Breast epithelium (tissue), 4 donors: ENCODE measurements at regions not wholly inside any gene's neighbourhood (a gene's known extent, or its start where the extent isn't known, plus 50 kb on each side); places are given as distances from the start of the nearest gene placed in this dataset.

ENCODE experiments used
- DNase-seq, 2 donors: peaks; one replicate each; pipeline ENCODE4 v3.0.0-alpha.2; 2019; ENCODE audit warnings: low spot score in 2 of 2
- H3K27ac ChIP-seq, 2 donors: fragments of 200-600 bp; sonication (generic) in 1 of 2; one replicate each; pipeline ENCODE4 v1.5.1; 2016 to 2019; ENCODE audit warnings: mild to moderate bottlenecking in 1 of 2
- H3K27me3 ChIP-seq, 2 donors: fragments of 200-600 bp; sonication (generic) in 1 of 2; one replicate each; pipeline versions ENCODE4 v1.5.1 to v1.6.0; 2017 to 2019; ENCODE audit warnings: control low read depth in 1 of 2, mild to moderate bottlenecking in 1 of 2
- H3K36me3 ChIP-seq: fragments of 200-600 bp; one replicate; pipeline ENCODE4 v1.5.1; 2019
- H3K4me1 ChIP-seq, 2 donors: fragments of 200-600 bp; sonication (generic); one replicate each; pipeline ENCODE4 v1.5.1; 2016 to 2019; ENCODE audit warnings: control low read depth in 1 of 2
- H3K4me3 ChIP-seq, 3 donors: fragments of 200-600 bp; sonication (generic); 1 replicate in 2 of 3; 2 replicates in 1 of 3; pipeline ENCODE4 v1.5.1; 2016 to 2019; ENCODE audit warnings: mild to moderate bottlenecking in 3 of 3, moderate library complexity in 2 of 3
- H3K9me3 ChIP-seq, 2 donors: fragments of 200-600 bp; sonication (generic) in 1 of 2; one replicate each; pipeline ENCODE4 v1.5.1; 2016 to 2019; ENCODE audit warnings: control low read depth in 1 of 2
- POLR2A ChIP-seq: fragments of 450-650 bp; IDR thresholded peaks from one replicate; pipeline ENCODE4 v1.6.1; 2016; ENCODE audit warnings: antibody characterized with exemption, mild to moderate bottlenecking, moderate library complexity
- POLR2AphosphoS5 ChIP-seq, 3 donors: sonication (generic); formaldehyde crosslinking; IDR thresholded peaks; one replicate each; pipeline ENCODE4 v1.6.1; 2017; ENCODE audit warnings: antibody characterized with exemption in 3 of 3
- intact Hi-C: fragments of 100-400 bp; cut with DNase I; formaldehyde crosslinking; loops from one replicate; pipeline ENCODE4 v1.15.1; 2023; ENCODE audit warnings: low total_unique reads
- TF ChIP-seq, protein P1 (sequence below), 3 donors: fragments of 450-650 bp; IDR thresholded peaks; one replicate each; pipeline ENCODE4 v1.5.1; 2016 to 2017; ENCODE audit warnings: antibody characterized with exemption in 3 of 3, mild to moderate bottlenecking in 3 of 3, moderate library complexity in 3 of 3

DNA sequence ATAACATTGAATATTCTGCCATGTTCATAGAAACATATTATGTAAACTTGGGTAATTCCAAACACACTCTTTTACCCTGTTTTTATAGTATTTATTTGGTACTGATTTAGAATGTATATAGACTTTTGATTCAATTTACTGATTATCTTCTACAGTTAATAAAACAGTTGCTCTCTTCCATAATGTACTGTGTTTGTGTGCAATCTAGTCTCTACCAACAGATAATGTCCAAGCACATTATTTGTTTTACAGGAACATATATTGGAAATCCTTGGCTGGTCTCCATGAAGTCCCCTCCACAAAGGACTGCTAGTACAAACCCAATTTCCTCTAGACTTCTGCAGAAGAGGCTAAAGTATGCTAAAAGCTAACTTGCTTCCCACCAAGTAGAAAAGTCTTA, 386.6 kb downstream of the RND3 start:
- Histone ChIP-seq H3K27me3 (no peaks in the 10 kb centered on the region), H3K4me1 (peaks cover 0 to 7% of the 10 kb centered on the region in 2 donors), H3K4me3 (no peak overlapping the region), H3K27ac (no peak overlapping the region), H3K36me3 (no peaks in the 10 kb centered on the region), H3K9me3 (no peaks in the 10 kb centered on the region)
- intact Hi-C loops: no loop called here
- no peak for DNase-seq
- TF ChIP-seq POLR2AphosphoS5 (IDR thresholded peaks at IDR 0.05) (no peak), POLR2A (no peak)
- TF ChIP-seq, protein P1, sequence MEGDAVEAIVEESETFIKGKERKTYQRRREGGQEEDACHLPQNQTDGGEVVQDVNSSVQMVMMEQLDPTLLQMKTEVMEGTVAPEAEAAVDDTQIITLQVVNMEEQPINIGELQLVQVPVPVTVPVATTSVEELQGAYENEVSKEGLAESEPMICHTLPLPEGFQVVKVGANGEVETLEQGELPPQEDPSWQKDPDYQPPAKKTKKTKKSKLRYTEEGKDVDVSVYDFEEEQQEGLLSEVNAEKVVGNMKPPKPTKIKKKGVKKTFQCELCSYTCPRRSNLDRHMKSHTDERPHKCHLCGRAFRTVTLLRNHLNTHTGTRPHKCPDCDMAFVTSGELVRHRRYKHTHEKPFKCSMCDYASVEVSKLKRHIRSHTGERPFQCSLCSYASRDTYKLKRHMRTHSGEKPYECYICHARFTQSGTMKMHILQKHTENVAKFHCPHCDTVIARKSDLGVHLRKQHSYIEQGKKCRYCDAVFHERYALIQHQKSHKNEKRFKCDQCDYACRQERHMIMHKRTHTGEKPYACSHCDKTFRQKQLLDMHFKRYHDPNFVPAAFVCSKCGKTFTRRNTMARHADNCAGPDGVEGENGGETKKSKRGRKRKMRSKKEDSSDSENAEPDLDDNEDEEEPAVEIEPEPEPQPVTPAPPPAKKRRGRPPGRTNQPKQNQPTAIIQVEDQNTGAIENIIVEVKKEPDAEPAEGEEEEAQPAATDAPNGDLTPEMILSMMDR (IDR thresholded peaks at IDR 0.05): no peak

DNA sequence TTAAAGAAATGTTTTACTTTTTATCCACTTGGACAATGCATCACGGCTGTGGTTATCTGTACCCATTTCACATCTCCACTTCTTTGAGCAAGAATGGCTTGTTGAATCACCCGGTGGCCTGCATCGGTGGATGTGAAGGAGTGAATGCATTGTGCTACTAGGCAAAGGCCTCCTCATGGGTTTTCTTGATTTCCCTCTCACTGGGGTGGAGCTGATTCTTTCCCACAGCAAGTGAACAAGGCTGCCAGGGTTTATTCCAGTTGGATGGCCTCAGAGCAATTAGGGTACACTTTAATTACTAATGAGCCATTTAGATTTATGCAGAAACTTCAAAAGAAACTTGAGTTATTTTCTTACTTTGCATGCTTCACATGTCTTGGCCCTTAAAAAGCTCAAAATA, 387.1 kb downstream of the RND3 start:
- intact Hi-C loops: no loop called here
- Histone ChIP-seq H3K4me3 (no peak overlapping the region), H3K4me1 (peaks cover 0 to 7% of the 10 kb centered on the region in 2 donors), H3K9me3 (no peaks in the 10 kb centered on the region), H3K27me3 (no peaks in the 10 kb centered on the region), H3K36me3 (no peaks in the 10 kb centered on the region), H3K27ac (no peak overlapping the region)
- TF ChIP-seq, protein P1 (IDR thresholded peaks at IDR 0.05): no peak
- TF ChIP-seq POLR2A (no peak), POLR2AphosphoS5 (IDR thresholded peaks at IDR 0.05) (no peak)
- no peak for DNase-seq

GRCh38 chr2:150099805-150100204, 387.7 kb downstream of the RND3 start:
- TF ChIP-seq POLR2A (no peak), POLR2AphosphoS5 (IDR thresholded peaks at IDR 0.05) (no peak)
- TF ChIP-seq, protein P1 (IDR thresholded peaks at IDR 0.05): no peak
- no peak for DNase-seq
- Histone ChIP-seq H3K36me3 (no peaks in the 10 kb centered on the region), H3K4me3 (no peak overlapping the region), H3K27me3 (no peaks in the 10 kb centered on the region), H3K27ac (no peak overlapping the region), H3K4me1 (peaks cover 0 to 7% of the 10 kb centered on the region in 2 donors), H3K9me3 (no peaks in the 10 kb centered on the region)
- intact Hi-C loops: no loop called here

DNA sequence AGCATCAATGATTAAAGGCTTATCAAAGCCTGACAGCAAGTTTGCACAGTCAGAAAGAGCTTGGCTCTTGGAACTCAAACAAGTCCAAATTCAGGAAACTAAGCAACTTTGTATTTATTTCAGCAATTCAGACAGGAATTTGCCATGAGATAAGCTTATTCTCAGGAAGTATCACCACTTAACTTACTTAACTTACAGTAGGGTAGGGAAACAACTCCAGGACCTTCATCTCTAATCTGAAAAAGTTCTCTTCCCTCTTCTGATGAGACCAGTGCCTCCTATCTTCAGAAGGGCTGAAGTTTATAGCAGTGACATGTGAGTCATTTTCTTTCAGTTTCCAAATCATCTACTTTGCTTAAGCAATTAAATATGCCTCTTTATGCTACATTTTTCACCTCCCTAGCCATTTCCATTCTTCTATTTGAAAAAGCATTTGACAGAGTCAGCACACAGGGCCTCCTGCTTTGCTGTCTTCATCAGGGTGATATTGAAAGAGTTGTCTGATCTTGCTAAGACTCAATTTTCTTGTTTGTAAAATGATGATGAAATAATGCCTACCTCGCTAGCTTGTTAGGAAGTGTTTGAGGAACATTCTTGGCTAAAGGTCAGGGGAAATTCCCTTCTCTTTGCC, 389.5 kb downstream of the RND3 start:
- Histone ChIP-seq H3K27me3 (no peaks in the 10 kb centered on the region), H3K36me3 (no peaks in the 10 kb centered on the region), H3K4me1 (peaks cover 0 to 7% of the 10 kb centered on the region in 2 donors), H3K4me3 (no peak overlapping the region), H3K9me3 (no peaks in the 10 kb centered on the region), H3K27ac (peak overlapping the region; percentile 12 to 28)
- intact Hi-C loops: no loop called here
- no peak for DNase-seq
- TF ChIP-seq POLR2A (no peak), POLR2AphosphoS5 (IDR thresholded peaks at IDR 0.05) (no peak)
- TF ChIP-seq, protein P1 (IDR thresholded peaks at IDR 0.05): no peak

GRCh38 chr2:150097402-150097801, 390.1 kb downstream of the RND3 start:
- Histone ChIP-seq H3K36me3 (no peaks in the 10 kb centered on the region), H3K4me1 (peaks cover 0 to 7% of the 10 kb centered on the region in 2 donors), H3K9me3 (no peaks in the 10 kb centered on the region), H3K4me3 (no peak overlapping the region), H3K27me3 (no peaks in the 10 kb centered on the region), H3K27ac (no peak overlapping the region)
- TF ChIP-seq POLR2A (no peak), POLR2AphosphoS5 (IDR thresholded peaks at IDR 0.05) (no peak)
- TF ChIP-seq, protein P1 (IDR thresholded peaks at IDR 0.05): no peak
- intact Hi-C loops: no loop called here
- DNase-seq: no peak
